Sigmoid colon (tissue), 4 donors: ENCODE measurements at regions not wholly inside any gene's neighbourhood (a gene's known extent, or its start where the extent isn't known, plus 50 kb on each side); places are given as distances from the start of the nearest gene placed in this dataset.

Source experiments
- EP300 ChIP-seq, 4 donors: sonication (generic); formaldehyde crosslinking; IDR thresholded peaks; one replicate each; pipeline ENCODE4 v1.6.1; 2017; ENCODE audit warnings: antibody characterized with exemption in 4 of 4
- POLR2AphosphoS5 ChIP-seq, 4 donors: sonication (generic); formaldehyde crosslinking; IDR thresholded peaks; one replicate each; pipeline ENCODE4 v1.6.1; 2017; ENCODE audit warnings: antibody characterized with exemption in 4 of 4

DNA sequence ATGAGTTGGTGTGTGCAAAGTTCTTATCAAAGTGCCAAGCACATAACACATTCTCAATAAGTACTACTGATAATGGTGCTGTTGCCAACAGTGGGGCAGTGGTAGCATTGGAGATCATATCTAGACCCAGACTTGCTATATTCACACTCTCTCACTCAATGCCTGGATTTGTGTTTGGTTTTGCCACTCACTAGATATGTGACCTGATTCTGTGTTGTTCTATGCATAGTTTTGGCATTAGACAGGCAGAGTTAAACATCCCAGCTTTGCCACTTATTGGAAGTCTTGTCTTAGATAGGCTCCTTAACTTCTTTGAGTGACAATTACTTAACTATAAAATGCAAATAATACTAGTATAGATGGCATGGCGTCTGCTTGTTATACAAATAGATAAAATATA is 642.6 kb upstream of the CCDC179 start:
- TF ChIP-seq EP300 (IDR thresholded peaks at IDR 0.05) (no peak), POLR2AphosphoS5 (IDR thresholded peaks at IDR 0.05) (no peak)
